Breast epithelium (tissue), 3 donors: ENCODE measurements at regions not wholly inside any gene's neighbourhood (a gene's known extent, or its start where the extent isn't known, plus 50 kb on each side); places are given as distances from the start of the nearest gene placed in this dataset.

Experiments
- CTCF ChIP-seq, 3 donors: fragments of 450-650 bp; IDR thresholded peaks; one replicate each; pipeline ENCODE4 v1.5.1; 2016 to 2017; ENCODE audit warnings: antibody characterized with exemption in 3 of 3, mild to moderate bottlenecking in 3 of 3, moderate library complexity in 3 of 3
- POLR2A ChIP-seq: fragments of 450-650 bp; IDR thresholded peaks from one replicate; pipeline ENCODE4 v1.6.1; 2016; ENCODE audit warnings: antibody characterized with exemption, mild to moderate bottlenecking, moderate library complexity

- TF ChIP-seq CTCF (IDR thresholded peaks at IDR 0.05) (no peak), POLR2A (no peak)
These were observed 316.8 kb downstream of the SNAPC1 start for GRCh38 chr14:62079038-62079437.
